GM18951 (cell line): ENCODE measurements at regions not wholly inside any gene's neighbourhood (a gene's known extent, or its start where the extent isn't known, plus 50 kb on each side); places are given as distances from the start of the nearest gene placed in this dataset.
"Not testable (repeated sequence)": the region's sequence is repeated elsewhere in the genome, so short reads cannot be mapped to it uniquely, and the experiment has no call there.

Source experiments
- POLR2A ChIP-seq: IDR thresholded peaks from 4 replicates; pipeline ENCODE4 v1.6.1; 2011; ENCODE audit warnings: mild to moderate bottlenecking; ENCODE audit not compliant: insufficient read length, insufficient read depth; ENCODE audit errors: extremely low read depth
- in situ Hi-C: fragments of 300-500 bp; cut with MboI; formaldehyde crosslinking; loops from one replicate; pipeline ENCODE4 v1.12.0; 2022; ENCODE audit warnings: low sequenced_read_pairs, mixed read lengths, inconsistent platforms; ENCODE audit not compliant: unreplicated experiment

DNA sequence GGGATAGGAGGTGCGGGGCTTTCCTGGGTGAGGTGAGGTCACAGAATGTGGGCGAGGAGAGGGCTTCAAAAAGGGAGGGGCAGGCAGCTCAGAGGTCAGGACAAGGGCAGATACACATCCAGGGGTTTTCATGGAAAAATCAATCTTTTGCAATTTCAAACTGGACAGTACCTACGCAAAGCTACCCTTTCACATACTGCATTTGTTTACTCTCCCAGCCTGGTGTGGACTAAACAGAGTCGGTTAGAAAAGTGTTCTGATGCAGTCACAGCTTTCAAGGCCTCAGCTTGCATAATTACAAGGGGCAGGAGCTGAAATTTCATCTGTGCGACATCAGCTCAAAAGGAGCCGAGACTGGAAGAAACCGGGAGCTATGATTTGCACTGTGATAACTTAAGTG lies 309.9 kb upstream of the SOX1 start:
- in situ Hi-C loops, result not testable (repeated sequence)

DNA sequence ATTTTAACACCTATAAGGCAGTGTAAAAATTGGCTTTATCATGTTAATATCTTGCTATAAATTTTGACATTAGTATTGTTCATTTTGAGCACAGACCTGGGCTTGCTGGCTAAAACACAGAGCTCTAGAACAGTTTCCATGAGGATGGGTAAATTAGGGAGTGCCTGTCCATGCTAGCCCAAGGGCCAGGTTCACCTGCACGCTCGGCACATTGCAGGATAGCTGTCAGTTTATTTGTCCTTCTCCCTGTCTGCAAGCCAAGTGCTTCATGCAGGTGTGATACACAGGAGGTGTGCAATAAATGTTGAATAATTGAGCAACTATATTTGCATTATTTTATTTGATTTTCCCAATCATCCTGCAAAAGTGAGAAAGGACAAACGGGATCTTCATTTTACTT lies 309.3 kb upstream of the SOX1 start:
- in situ Hi-C loops, result not testable (repeated sequence)

GRCh38 chr13:111763001-111763872 lies 303.7 kb upstream of the SOX1 start:
- in situ Hi-C loops, result not testable (repeated sequence)

DNA sequence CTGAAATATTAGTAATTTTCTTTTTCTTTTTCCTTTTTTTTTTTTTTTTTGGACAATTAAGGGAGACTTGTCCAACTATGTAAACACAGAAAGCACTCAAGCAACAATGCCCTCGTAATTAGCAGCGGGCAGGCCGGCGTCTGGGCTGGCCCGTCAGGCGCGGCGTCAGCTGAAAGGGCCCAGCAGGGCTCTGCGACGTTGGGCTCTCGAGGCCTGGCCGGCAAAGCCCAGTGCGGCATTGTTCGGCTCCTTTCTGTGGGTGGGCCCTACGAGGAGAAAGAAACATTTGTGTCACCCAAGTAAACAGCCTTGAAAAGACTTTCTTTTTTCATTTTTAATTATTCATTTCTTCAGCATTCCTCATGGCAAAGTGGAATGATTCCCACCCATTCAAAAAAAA lies 302.4 kb upstream of the SOX1 start:
- in situ Hi-C loops, result not testable (repeated sequence)

DNA sequence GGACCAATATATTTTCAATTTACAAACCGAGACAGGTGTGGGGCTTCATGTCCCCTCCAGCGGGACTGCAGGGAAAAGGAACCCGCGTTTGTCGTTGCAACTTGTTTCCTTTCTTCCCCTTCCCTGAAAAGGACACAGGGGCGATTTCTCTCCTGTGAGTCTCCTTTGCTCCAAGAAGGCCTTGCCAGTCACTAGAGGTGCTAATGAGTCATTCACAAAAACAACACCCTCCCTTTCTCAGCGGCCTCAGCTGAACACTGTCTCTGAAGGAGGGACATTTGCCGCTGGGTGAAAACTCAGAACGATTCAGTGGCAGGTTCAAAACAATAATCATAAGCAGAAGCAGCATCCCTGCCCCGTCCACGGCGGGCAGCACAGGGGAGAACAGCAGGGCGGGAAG lies 302.0 kb upstream of the SOX1 start:
- in situ Hi-C loops, result not testable (repeated sequence)

DNA sequence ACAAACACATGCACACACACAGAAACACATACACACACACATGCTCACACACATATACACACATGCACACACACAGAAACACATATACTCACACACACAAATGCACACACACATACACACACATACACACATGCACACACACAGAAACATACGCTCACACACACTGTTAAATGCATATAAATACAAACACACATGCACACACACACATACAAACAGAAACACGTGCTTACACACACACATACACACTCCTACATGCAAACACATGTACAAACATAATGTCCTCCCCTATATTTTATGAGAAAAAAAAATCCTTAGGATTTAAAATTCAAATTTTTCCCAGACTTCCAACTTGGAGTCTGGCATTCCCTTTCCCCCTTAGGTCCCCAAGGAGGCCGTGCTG lies 291.2 kb upstream of the SOX1 start:
- in situ Hi-C loops, result loop anchor here (25.0 kb wide), 1 partner anchor 113 kb away; no protein-coding TSS in a partner anchor

DNA sequence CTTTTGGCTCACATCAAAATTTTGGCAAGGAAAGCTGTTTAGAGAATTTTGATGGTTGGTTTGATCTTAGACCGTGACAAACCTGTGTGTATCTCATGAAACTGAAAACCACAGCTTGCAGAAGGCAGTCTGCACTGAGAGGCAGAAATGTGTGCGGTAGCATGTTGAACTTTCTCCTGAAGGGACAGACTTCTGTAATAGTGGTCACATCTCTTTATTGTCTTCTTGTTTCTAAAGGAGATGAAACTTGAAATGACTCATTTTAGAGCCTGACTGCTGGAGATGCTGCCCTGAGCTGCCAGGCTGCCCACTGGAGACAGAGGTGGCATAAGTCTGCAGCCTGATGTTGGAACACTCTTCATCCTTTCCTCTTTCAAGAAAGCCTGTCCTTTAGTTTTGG lies 289.6 kb upstream of the SOX1 start:
- in situ Hi-C loops, result loop anchor here (25.0 kb wide), 1 partner anchor 115 kb away; no protein-coding TSS in a partner anchor

DNA sequence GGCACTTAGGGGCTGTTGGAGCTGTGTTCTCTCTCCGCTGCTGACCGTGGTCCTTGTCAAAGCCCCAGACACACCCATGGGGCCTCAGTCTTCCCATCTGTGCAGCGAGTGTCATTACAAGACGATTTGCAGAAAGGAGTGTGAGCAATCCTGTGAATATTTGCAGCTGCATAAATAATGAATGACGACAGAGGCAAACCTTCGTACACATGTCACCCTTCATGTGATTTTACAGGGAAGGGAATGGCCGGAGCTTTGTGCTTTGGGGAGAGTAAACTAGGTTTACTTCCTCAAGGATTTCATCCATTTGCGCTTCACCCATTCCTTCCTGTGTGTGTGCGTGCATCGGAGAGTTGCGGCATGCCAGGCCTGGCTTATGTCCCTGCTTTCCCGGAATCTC lies 285.6 kb upstream of the SOX1 start:
- in situ Hi-C loops, result loop anchor here (25.0 kb wide), 1 partner anchor 119 kb away; no protein-coding TSS in a partner anchor

GRCh38 chr13:111787321-111787720 lies 279.6 kb upstream of the SOX1 start:
- in situ Hi-C loops, result loop anchor here (25.0 kb wide), 1 partner anchor 125 kb away; no protein-coding TSS in a partner anchor

- no peak for TF ChIP-seq POLR2A
- in situ Hi-C loops, result loop anchor here (25.0 kb wide), 1 partner anchor 127 kb away; no protein-coding TSS in a partner anchor
Observed at GRCh38 chr13:111789011-111789410, 277.9 kb upstream of the SOX1 start.

DNA sequence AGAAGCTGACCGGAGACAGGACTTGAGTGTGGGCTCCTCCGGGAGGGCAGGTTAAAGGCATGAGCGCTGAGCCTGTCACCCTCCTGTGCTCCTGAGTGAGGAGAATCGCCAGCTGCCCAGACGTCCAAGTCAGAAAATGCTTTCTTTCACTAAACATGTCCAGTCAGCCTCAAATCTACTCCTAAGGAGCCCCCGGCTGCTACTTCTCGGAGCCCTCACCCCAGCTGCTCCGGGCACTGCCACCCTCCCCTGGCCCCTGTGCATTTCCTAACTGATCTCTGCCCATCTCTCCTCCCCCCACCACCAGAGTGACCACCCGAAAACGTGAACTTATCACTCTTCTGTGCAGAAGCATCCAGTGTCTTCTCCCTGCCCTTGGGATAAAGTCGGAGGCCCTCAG lies 277.5 kb upstream of the SOX1 start:
- in situ Hi-C loops, result loop anchor here (25.0 kb wide), 1 partner anchor 127 kb away; no protein-coding TSS in a partner anchor
- TF ChIP-seq POLR2A, result no peak

DNA sequence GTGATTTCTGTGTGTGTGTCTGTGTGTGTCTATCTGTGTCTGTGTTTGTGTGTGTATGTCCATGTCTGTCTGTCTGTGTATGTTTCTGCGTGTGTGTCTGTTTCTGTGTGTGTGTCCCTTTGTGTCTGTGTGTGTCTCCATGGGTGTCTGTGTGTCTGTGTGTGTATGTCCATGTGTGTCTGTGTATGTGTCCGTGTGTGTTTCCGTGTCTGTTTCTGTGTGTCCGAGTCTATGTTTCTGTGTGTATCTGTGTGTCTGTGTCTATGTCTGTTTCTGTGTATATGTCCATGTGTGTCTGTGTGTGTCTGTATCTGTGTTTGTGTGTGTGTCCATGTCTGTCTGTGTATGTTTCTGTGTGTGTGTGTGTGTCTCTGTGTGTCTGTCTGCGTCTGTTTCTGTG lies 276.3 kb upstream of the SOX1 start:
- TF ChIP-seq POLR2A, result no peak
- in situ Hi-C loops, result loop anchor here (25.0 kb wide), 1 partner anchor 128 kb away; no protein-coding TSS in a partner anchor

GRCh38 chr13:111791131-111791530 lies 275.8 kb upstream of the SOX1 start:
- no peak for TF ChIP-seq POLR2A
- in situ Hi-C loops, result loop anchor here (25.0 kb wide), 1 partner anchor 129 kb away; no protein-coding TSS in a partner anchor

DNA sequence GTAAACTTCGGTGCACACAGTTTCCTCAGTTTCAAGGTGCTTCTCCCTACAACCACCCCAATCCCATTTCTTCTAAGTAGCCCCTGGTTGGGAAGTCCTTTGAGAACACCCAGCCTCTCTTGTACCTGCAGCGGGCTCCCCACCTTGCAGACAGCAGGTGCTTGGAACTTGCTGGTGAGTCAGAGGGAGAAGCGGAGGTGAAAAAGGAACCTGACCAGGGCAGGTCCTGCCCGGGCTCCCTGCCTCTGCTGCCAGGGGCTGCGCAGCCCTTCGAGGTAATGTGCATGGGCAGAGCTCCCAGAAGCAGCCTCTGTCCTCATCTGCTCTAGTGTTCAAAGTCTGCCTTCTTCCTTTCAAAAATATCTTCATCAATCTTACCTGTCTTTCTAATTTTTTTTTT lies 274.0 kb upstream of the SOX1 start:
- in situ Hi-C loops, result loop anchor here (25.0 kb wide), 1 partner anchor 131 kb away; no protein-coding TSS in a partner anchor
- no peak for TF ChIP-seq POLR2A
